AG04449 (cell line): ENCODE measurements at regions not wholly inside any gene's neighbourhood (a gene's known extent, or its start where the extent isn't known, plus 50 kb on each side); places are given as distances from the start of the nearest gene placed in this dataset.

Experiments used
- CTCF ChIA-PET: fragments of 350-600 bp; formaldehyde crosslinking; extraction: SDS; loops from one replicate; lab custom pipeline; 2021; ENCODE audit warnings: antibody characterized with exemption; lab: Yijun Ruan, JAX
- POLR2A ChIA-PET: fragments of 400-600, 350-600 bp; formaldehyde crosslinking; extraction: SDS; loops from one replicate; lab custom pipeline; 2020; ENCODE audit warnings: antibody characterized with exemption, inconsistent platforms; lab: Yijun Ruan, JAX
- DNase-seq: peaks from one replicate; pipeline ENCODE4 v3.0.0-alpha.2; 2010; ENCODE audit warnings: low read depth, low spot score
- H3K4me3 ChIP-seq: 2 replicates; pipeline ENCODE4 v1.5.1; 2011; ENCODE audit warnings: low read depth, mild to moderate bottlenecking, control low read depth, low read length
- TF ChIP-seq, protein P1 (sequence below): IDR thresholded peaks from one replicate; pipeline ENCODE4 v1.5.1; 2011; ENCODE audit warnings: mild to moderate bottlenecking, moderate library complexity, low read length, control low read depth, inconsistent platforms; ENCODE audit not compliant: insufficient read depth; ENCODE audit errors: missing control alignments

DNA sequence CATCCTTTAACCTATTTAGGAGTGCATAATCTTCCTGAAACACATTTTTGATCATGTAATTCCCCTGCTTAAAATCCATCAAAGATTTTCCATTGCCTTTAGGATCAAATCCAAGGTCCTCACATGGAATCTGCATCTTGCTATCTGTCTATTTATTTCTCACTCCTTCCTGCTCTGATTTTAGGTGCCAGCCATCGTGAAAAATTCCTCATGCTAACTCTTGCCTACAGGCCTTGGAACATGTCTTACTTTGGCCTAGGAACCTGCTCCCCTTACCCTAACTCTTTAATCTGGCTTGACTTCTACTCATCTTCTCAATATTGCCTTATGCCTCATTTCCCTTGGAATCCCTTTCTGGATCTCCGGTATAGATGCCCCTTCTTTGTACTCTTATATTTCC lies 1074.3 kb downstream of the TTLL7 start:
- ChIA-PET CTCF (no interaction called here), POLR2A (no interaction called here)
- no peak overlapping the region for H3K4me3 ChIP-seq
- DNase-seq: no peak
- TF ChIP-seq, protein P1, sequence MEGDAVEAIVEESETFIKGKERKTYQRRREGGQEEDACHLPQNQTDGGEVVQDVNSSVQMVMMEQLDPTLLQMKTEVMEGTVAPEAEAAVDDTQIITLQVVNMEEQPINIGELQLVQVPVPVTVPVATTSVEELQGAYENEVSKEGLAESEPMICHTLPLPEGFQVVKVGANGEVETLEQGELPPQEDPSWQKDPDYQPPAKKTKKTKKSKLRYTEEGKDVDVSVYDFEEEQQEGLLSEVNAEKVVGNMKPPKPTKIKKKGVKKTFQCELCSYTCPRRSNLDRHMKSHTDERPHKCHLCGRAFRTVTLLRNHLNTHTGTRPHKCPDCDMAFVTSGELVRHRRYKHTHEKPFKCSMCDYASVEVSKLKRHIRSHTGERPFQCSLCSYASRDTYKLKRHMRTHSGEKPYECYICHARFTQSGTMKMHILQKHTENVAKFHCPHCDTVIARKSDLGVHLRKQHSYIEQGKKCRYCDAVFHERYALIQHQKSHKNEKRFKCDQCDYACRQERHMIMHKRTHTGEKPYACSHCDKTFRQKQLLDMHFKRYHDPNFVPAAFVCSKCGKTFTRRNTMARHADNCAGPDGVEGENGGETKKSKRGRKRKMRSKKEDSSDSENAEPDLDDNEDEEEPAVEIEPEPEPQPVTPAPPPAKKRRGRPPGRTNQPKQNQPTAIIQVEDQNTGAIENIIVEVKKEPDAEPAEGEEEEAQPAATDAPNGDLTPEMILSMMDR: no peak

DNA sequence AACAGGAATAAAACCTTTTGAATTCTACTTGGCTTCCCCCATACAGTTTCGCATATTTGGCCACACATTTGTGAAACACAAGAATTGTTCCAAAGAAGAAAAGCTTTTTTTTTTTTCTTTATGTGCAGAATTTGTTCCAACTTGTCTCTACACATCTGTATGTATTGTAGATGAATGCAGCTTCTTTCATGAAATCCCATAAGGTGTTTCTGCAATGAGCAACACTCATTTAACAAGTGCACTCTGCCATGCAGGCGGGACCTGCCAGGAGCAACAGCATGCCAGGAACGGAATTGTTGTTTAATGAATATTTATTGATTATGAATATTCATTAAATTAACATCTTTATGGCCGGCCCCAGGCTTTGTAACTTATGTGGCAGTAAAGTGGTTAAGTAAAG lies 1075.0 kb downstream of the TTLL7 start:
- DNase-seq: no peak
- TF ChIP-seq, protein P1: no peak
- POLR2A ChIA-PET: no interaction called here
- CTCF ChIA-PET: no interaction called here
- H3K4me3 ChIP-seq: no peak overlapping the region

DNA sequence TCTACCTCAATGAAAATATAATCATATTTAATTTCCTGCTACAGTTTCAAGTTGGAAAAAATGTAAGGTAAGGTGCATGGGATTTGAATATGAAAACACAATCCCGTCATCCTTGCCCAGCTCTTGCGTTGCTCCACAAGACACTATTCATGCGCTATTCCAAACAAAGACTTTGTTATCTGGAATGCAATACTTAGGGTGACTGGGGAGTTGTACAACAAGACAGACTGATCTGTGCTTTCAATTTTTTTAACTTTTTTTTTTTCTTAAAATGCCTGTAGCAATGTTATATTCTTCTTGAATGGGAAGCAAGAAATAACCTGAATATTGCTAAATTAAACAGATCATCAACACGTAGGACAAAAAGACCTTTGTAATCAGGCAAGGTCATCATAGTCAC lies 1077.2 kb downstream of the TTLL7 start:
- TF ChIP-seq, protein P1: no peak
- CTCF ChIA-PET: no interaction called here
- POLR2A ChIA-PET: no interaction called here
- no peak overlapping the region for H3K4me3 ChIP-seq
- DNase-seq: no peak

DNA sequence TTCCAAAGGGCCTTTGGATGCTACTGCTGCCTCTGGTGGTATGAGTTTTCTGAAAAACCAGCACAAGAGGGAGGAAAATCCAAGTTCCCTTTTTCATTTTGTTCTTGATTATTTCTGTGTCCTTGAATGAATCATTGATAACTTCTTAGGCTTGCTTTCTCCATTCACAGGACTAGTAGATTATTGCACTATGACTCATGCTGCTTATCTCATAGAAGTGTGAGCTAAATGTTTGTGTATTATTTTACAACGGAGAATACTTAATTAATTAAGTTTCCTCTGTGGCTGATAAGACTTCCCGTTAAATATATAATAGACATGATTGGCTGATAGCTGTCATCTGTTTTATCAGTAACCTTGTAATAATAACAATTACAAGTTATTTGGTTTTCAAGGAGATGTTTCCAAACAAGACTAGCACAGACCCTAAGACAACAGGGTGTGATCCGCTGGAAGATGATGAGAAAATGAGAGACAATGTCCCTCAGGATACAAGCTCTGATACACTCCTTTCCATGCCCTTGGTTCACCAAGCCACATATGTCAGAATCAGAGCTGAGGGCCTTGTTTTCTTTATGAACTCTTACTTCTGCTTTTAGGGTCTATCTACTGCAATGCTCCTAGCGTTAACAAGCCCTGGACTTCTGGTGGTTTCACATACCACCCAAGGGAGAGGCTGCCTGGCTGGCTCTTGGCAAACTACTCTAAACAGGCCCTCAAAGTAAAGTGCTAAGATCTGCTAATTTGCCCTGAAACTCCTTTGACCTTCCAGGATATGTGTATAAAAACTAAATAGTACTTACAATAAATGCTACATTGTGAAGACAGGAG lies 1078.3 kb downstream of the TTLL7 start:
- CTCF ChIA-PET: no interaction called here
- DNase-seq: no peak
- POLR2A ChIA-PET: no interaction called here
- no peak overlapping the region for H3K4me3 ChIP-seq
- TF ChIP-seq, protein P1: no peak

DNA sequence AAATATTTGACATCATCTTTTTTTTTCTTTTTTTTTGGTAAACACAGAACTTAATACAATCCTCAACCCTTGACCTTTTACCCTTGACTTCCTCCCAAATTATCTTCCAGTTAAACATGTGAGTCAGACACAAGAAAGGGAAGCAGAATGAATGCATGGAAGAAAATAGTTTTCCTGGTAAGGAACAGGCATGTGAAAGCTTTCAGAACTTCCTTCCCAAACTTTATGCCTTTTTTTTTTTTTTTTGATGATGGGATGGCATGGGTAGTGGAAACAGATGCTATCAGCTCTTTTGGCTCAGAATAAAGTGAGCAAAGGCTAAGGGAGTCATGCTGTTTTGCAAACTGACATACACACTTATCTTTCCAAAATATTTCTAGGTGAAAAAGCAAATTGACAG lies 1079.1 kb downstream of the TTLL7 start:
- TF ChIP-seq, protein P1: no peak
- ChIA-PET CTCF (no interaction called here), POLR2A (no interaction called here)
- no peak overlapping the region for H3K4me3 ChIP-seq
- DNase-seq: no peak

DNA sequence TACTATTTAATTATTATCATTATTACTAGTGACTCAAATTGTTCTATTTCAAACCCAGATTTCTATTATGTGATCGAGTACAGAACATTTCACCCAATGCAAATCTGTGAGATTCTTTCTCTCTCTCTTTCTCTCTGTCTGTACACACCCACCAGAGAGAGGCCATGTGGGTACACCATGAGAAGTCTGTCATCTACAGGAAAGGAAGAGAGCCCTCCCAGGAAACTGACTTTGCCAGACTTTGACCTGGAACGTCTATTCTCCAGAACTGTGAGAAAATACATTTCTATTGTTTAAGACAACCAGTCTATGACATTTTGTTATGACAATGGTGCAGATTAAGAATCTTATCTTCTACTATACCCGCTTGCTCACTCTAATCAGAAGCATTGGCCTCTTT lies 1091.6 kb downstream of the TTLL7 start:
- DNase-seq: no peak
- TF ChIP-seq, protein P1: no peak
- H3K4me3 ChIP-seq: no peak overlapping the region
- CTCF ChIA-PET: no interaction called here
- POLR2A ChIA-PET: no interaction called here
